ENCODE measurements at regions not wholly inside any gene's neighbourhood (a gene's known extent, or its start where the extent isn't known, plus 50 kb on each side); places are given as distances from the start of the nearest gene placed in this dataset.

DNA sequence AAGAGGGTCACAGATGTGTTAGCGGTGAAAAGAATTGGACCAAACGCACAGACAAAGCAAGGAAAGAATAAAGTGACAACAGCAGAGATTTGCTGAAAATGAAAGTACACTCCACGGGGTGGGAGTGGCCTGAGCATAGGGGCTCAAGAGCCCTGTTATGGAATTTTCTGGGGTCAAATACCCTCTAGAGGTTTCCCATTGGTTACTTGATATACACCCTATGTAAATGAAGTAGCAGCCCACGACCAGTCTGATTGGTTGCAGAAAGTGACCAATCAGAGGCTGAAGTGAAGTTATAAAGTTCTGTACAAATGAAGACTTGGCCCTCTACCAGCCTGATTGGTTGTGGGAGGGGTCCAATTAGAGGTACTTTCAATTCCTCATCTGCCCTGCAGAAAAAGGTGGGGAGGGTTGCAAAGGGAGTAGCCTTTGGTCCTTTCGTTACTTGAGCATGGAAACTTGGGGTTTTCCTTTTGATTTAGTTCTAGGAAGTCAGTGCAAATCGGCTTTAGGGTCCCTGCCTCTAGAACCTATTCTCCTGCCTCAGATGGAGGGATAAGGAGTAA lies 125.6 kb upstream of the PRPS1L1 start:
- no peak for DNase-seq (ENCODE audit: low spot score)

DNA sequence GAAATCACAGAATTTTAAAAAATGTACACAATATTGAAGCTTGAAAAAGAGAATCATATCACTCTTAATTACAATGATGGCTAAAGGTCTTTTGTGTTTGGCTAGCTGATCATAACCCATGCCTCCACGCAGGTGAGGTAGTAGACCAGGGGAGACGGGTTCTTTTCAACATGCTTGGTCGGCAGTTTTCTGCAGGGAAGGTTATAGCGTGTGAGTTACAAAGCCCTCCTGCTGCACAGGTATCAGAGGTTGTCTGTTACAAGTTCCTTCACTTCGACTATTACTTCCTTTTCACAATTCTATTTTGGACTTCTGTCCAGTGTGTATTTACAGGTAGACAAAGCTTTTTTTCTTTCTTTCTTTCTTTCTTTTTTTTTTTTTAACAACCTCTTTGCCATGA lies 127.1 kb upstream of the PRPS1L1 start:
- no peak for DNase-seq (ENCODE audit: low spot score)

DNA sequence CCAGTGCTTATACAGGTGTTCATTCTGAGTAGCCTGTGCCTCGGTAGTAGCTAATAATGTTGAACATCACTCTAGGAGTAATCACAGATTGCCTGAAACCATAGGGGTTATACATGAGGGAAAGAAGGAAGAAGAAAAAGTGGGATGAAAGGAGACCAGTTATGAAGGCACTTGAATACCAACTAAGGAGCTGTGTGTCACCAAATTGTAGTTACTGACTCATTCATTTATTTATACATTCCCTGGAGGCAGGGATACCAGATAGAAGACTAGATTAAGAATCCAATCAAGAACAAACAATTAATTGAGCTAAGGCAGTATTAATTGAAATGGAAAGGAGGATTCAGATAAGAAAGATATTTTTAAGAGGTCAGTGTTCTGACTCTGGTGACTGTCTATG lies 129.6 kb upstream of the PRPS1L1 start:
- no peak for DNase-seq (ENCODE audit: low spot score)

DNA sequence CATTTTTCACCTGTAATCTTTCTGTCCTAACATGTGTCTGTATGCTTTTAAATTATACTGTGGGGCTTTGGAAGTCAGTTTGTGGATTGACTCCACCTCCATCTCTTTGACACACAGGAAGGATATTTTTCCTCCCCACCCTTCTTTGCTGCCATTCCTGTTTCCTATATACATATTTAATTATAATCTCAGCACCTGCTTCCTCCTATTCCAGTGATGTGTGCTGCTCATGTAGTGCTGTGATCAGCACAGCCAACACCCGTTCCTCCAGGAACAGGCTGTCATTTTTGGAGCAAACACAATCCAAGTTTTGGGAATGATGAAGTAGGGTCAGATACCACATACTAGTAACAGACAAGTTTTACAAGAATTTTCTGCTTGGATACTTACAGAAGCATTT lies 135.0 kb upstream of the PRPS1L1 start:
- no peak for DNase-seq (ENCODE audit: low spot score)

DNA sequence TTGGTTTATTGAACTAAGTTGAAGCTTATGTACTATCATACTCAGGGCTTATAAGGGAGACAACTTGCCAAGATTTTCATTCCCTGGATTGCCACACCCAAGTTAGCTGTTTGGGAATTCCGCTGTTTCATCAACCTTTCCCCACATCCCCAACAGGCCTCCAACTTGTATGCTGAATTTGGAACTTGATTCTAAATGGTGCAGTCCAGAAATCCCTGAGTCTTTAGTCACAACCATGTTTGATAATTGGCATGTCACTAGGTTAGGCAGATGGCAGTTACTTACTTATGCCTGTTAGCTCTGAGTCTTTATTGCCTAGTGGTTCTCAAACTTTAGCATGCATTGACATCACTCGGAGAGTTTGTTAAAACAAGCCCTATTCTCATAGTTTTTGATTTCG lies 135.4 kb upstream of the PRPS1L1 start:
- DNase-seq (ENCODE audit: low spot score) = no peak

DNA sequence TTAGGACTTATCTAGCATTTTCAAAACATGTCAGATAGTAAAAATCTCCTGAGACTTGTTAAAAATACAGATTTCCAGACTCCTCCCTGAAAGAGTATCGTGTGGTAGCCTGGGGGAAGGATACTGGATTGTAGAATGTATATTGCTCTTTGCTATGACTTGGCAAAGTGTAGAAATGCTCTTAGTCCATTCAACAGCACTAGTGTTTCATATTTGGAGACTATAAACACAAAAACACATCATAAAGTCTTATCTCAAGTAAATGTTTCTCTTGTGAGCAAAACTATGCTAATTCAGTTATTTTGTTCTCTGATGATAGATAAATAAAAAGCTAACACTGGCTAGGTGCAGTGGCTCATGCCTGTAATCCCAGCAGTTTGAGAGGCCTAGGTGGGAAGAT lies 137.5 kb upstream of the PRPS1L1 start:
- no peak for DNase-seq (ENCODE audit: low spot score)

DNA sequence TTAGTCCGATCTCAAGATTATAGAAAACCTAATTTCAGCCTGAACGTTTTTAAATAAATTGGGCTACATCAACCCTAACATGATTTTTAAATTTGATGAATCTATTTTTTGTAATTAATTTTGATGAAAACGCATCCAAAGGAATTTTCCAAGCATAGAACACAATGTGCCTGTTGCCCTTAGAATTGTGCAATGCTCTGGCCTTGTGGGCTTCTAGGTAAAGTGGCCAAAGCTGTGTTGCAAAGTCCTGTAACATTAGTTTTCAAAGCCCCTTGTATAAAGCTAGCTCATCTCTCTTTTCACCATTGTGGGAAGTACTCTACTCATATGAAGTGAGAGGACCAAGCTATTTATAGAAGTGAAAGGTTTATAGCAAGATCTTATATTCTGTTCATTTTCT lies 138.4 kb upstream of the PRPS1L1 start:
- DNase-seq (ENCODE audit: low spot score) = no peak

DNA sequence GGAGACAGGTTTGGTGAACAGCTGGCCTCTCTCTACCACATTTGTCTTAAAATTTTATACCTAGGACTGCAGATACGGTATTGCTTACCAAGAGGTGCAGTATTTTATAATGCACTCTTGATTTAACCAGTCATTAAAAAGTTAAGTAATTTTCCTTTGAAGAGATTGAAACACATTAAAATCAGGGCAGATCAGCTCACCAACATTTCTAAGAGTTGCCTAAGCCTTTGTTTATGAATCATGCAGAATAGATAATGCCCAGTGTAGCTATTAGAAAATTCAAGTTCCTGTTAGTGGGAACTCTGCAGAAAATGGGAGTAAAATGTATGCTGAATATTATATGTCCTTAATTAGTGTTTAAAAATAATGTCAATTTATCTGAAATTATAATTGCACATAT lies 140.2 kb upstream of the PRPS1L1 start:
- no peak for DNase-seq (ENCODE audit: low spot score)

DNA sequence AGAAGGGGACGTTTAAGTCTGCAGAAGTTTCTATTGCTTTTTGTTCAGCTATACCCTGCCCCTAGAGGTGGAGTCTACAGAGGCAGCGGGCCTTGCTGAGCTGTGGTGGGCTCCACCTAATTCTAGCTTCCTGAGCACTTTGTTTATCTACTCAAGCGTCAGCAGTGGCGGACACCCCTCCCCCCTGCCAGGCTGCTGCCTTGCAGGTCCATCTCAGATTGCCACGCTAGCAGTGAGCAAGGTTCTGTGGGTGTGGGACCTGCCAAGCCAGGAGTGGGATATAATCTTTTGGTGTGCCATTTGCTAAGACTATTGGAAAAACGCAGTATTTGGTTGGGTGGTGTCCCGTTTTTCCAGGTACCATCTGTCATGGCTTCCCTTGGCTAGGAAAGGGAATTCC lies 147.3 kb upstream of the PRPS1L1 start:
- DNase-seq (ENCODE audit: low spot score) = no peak

DNA sequence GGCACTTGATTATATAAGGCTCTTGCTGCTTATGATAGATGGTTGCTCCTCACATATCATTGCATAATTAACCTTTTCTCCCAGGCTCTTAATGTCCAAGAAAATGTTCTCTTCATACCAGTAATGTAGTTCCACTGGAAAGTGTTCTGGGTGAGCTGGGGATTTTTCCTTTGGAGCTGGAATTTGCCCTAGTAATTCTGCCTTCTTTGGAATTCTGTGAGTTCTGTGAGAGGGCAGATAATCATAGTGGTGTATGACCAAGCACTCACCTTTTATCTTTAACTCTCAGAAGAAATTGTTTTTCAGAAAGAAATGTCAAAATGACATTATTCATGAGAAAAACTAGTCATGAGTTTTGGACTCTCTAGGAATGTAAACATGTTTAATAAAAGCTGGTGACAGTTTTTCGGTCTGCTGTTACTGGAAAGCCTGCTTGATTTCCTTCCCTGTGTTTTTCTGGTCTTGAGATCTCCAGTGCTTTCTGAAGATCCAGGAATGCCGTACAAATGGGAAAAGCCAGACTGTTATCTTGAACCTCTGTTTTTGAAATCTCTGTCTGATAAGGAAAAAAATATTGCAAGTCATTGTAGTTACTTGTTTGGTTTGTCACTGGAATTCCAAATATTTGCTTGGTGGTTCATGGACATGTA lies 148.3 kb upstream of the PRPS1L1 start:
- DNase-seq (ENCODE audit: low spot score) = no peak

DNA sequence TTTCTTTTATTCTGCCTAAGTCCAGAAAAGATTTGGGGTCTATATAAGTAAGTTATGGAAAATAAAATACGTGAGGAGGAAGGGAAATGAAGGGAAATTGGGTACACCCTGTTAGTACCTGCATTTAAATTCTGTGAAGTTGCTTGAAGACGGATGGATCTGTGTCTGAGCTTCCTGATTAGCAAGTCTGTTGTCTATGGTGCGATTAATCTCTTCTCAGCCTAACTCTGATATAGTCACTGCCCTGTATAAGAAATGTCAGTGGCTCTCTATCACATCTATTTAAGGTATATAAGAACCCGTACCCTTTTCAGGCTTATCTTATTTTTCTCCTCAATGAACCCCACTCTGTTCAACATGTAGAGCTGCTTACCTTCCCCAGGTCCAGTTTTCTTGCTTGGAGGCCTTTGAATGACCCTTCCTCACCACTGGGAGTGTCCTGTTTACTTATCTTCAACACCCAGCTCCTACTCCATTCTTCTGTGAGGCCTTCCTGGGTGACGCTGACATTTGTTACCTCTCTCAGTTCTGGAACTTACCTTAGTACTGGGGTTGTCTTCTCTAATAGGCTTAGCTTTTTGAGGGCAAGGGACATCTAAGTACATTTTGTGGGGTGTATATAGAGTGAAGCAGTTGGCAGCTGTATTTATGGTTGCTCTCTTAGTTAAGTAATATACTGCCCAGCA lies 149.6 kb upstream of the PRPS1L1 start:
- no peak for DNase-seq (ENCODE audit: low spot score)

DNA sequence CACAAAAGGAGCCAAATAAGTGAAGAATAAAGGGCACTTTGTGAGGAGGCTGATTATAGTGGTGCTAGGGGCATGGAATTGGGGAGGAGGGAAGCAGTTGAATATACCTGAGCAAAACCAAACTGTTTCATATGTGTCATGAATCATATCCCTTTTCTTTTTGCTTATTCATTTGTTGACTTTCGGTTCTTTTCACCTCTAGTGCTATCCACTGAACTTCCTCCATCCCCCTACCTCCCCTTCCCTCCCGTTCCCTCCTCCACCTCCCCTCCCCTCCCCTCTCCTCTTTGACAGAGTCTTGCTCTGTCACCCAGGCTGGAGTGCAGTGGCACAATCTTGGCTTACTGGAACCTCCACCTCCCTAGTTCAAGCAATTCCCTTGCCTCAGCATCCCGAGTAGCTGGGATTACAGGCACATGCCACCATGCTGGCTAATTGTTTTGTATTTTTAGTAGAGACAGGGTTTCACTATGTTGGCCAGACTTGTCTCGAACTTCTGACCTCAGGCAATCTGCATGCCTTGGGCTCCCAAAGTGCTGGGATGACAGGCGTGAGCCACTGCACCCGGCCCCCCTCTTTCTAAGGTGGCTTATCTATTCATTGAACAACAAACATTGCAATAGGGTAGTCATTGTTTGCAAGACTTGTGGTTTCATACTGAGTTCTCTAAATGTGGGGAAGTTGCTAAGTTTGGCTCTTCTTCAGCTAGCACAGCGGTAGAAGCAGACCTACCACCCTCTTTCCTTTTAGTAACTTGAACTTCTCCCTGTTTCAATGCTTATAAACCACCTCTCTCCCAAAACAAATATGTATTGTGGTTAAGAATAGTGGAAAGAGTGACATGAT lies 150.4 kb upstream of the PRPS1L1 start:
- no peak for DNase-seq (ENCODE audit: low spot score)

DNA sequence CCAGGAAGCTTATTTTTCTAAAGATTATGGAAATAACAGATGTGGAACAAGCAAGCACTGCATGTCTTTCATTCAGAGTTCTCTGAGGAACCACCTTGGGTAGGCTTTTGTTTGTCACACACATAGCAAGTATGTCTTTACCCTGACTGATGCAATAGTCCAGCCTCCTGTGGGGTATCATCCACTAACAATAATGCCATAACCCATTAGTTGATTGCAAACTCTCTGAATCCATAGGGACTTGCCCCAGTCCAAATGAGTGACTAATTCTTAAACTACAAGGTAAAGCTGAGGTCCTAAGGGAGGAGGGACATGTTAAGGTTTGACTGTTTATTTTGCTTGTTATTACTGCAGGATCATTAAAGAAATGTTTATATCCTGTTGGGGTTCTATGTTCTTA lies 151.4 kb upstream of the PRPS1L1 start:
- no peak for DNase-seq (ENCODE audit: low spot score)

DNA sequence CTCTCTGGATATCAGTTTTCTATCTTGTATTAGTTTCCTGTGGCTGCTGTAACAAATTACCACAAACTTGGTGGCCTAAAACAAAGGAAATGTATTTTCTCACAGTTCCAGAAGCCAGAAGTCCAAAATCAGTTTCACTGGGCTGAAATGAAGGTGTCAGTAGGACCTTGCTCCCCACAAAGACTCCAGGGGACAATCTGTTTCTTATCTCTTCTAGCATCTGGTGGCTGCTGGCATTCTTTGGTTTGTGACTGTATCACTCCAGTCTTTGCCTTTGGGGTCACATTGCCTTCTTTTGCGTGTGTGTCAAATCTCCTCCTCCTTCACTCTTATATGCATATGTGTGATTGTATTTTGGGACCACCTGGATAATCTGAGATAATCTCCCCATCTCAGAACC lies 153.0 kb upstream of the PRPS1L1 start:
- DNase-seq (ENCODE audit: low spot score) = no peak

DNA sequence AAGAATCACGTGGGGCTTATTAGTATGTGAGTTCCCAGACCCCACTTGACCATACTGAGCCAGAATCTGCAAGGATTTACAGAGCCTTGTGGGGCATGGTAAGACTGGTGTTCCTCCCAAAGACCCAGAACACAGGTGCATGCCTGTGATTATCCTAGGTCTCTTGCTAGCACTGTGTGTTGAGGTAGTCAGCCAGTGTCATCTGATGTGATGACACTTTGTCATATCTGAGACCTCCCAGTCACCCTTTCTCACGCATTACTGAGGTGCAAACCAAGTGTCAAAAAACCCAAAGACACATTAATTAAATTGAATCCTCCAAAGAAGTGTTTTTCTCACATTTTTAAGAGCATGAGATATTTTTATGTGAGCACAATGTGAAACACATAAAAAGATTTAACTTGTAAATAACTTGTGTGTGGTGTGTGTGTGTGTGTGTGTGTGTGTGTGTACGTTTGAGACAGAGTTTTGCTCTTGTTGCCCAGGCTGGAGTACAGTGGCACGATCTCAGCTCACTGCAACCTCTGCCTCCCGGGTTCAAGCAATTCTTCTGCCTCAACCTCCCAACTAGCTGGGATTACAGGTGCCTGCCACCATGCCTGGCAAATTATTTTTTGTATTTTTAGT lies 162.0 kb upstream of the PRPS1L1 start:
- no peak for DNase-seq (ENCODE audit: low spot score)

DNA sequence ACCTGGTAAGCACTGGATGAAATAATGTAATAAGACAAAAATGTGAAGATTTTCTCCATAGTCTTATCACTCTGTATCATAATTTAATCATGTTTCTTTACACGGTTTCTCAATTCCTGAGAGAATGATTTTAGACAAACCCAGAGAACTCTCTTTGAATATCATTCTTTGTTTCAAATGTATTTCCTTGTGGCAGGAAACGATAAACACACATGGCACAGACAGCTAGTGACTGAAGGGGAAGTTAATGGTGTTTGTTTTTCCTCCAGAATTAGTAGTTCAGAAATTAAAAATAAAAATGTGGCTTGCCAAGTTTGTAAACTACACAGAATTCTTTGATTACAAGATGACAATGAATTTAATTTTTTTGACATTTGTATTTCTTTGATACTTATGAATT lies 163.7 kb upstream of the PRPS1L1 start:
- DNase-seq (ENCODE audit: low spot score) = no peak

DNA sequence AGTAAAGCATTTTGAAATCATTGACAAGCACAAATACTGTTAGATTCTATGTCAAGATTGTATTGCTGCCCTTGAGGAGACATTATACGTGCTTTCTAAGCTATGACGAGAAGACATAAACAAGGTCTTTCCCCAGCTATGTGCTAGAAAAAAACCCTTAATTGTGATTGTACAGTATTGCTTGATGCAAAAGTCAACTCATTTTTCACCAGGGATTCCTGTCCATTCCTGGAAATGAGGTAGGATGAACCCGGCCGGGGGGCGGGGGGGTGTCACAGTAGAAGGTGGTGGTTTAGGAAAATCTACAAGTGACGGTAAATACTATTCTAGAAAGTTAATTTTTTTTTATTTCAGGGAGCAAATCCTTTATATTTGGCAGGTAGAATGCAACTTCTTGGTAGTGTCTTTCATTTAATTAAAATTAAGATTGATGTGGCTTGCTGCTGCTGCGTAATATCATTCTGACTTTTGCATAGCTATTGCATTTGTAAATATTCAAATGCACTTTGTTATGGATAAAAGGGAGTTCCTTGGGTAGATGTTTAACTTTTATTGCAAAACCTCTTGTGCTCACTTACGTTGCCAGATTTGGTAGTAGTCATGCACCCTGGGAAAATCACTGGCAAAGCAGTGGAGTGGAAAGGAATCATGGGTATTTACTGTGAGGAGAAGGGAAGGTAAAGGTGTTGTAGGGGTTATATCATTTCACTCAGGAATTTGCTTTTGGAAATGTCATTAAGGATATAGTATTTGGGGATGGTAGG lies 164.4 kb upstream of the PRPS1L1 start:
- no peak for DNase-seq (ENCODE audit: low spot score)

DNA sequence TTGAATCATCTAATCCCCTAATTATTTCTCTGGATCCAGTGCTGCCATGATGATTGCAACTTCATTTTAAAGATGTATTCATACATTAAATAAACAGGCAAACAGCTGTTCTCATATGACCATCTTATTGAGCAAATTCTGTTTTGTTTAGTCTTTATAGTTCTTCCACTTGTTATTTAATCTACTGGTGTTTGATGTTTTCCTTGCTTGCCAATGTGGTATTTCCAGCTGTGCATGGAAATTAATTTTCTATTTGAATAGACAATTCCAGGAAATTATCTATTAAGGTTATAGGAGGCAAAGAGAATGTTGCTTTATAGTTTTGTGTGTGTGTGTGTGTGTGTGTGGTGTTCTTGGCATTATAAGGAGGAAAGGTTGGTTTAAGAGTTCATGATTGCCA lies 167.0 kb upstream of the PRPS1L1 start:
- DNase-seq (ENCODE audit: low spot score) = no peak

DNA sequence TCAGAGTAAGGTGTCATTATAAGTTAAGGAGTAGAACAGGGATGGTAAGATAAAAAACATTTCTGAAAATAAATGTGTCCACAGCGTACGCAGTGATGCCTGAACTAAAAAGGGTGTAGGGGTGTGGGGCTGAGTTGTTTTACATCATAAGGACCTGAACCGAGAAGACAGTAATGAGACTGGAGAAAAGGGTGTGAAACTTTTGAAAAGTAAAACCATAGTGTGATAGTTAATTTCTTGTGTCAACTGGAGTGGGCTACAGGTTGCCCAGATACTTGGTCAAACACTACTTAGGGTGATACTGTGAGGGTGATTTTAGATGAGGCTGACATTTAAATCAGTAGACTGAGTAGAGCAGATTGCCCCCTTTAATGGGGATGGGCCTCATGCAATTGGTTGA lies 169.0 kb upstream of the PRPS1L1 start:
- no peak for DNase-seq (ENCODE audit: low spot score)

DNA sequence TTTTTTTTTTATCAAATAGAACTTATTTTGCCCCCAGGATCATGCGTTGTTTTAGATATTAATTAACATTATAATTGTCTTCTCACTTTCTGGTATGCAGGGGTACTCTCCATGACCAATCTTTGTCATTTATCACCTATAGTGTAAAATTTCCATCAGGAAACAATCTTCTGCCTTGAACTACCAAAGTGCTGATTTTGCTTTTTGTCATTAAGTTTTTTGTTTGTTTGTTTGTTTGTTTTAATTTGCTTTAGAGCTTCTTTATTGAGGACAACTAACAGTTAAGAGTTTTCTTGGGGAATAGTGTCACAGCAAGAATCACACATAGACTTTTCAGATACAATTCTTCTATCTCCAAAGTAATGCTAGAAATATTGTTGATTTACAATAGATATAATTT lies 171.2 kb upstream of the PRPS1L1 start:
- DNase-seq (ENCODE audit: low spot score) = no peak

DNA sequence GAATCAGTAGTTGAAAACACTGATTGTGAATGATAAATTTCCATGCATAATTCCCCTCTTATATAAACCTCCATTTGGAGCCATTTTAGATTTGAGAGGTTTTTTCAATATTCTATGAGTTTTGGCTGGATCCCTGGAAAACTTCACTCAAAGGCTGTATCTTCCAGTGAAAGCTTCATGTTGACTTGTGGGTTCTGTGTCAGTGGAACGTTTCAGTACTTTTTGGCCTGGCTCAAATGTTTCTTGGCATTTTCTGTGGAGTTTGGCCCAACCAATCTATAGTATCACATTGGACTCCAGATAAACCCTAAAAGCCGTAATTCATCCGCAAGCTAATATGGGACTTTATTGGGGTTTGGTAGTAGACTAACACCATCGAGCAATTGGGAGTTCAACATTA lies 172.6 kb upstream of the PRPS1L1 start:
- DNase-seq (ENCODE audit: low spot score) = no peak

DNA sequence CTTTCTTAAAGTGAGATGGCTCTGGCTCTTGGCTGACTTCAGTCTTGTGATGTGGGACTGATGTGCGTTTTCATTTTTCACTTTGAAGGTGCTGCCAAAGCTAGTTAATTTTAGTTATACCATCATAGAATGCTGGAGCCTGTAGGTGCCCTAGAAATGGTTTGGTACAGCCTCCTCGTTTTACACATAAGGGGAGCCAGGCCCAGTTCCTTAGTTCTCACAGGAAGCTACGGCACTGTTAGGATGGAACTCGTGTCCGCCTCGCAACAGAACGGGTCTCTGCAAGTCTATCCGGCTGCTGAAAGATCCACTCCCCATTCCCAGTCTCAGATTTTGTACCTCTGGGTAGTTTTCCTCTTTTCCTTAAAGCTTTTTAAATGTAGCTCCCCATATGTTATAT lies 173.2 kb upstream of the PRPS1L1 start:
- DNase-seq (ENCODE audit: low spot score) = no peak

All from mucosa of gallbladder (tissue), 1 donor.